GM10847 (cell line): ENCODE measurements at regions not wholly inside any gene's neighbourhood (a gene's known extent, or its start where the extent isn't known, plus 50 kb on each side); places are given as distances from the start of the nearest gene placed in this dataset.

ENCODE experiments used
- POLR2A ChIP-seq: IDR thresholded peaks from 2 replicates; pipeline ENCODE4 v1.6.1; 2011; ENCODE audit not compliant: insufficient read length; ENCODE audit errors: extremely low read depth

- TF ChIP-seq POLR2A = no peak
Observed at GRCh38 chr10:78279756-78280155, 246.1 kb downstream of the RPS24 start.

- no peak for TF ChIP-seq POLR2A
Observed at GRCh38 chr10:78280604-78281003, 246.9 kb downstream of the RPS24 start.

- TF ChIP-seq POLR2A = no peak
Observed at GRCh38 chr10:78281627-78282026, 248.0 kb downstream of the RPS24 start.

GRCh38 chr10:78283069-78283682 is 249.5 kb downstream of the RPS24 start:
- TF ChIP-seq POLR2A = no peak

- TF ChIP-seq POLR2A = no peak
Observed at GRCh38 chr10:78284381-78284780, 250.7 kb downstream of the RPS24 start.

GRCh38 chr10:78285226-78285625 is 251.6 kb downstream of the RPS24 start:
- TF ChIP-seq POLR2A = no peak

GRCh38 chr10:78286186-78286585 is 252.5 kb downstream of the RPS24 start:
- TF ChIP-seq POLR2A = no peak

GRCh38 chr10:78286668-78287067 is 253.0 kb downstream of the RPS24 start:
- TF ChIP-seq POLR2A = no peak

- no peak for TF ChIP-seq POLR2A
Observed at GRCh38 chr10:78287618-78288017, 254.0 kb downstream of the RPS24 start.

GRCh38 chr10:78288663-78289062 is 255.0 kb downstream of the RPS24 start:
- TF ChIP-seq POLR2A = no peak

GRCh38 chr10:78290131-78290750 is 256.6 kb downstream of the RPS24 start:
- TF ChIP-seq POLR2A = no peak

- no peak for TF ChIP-seq POLR2A
Observed at GRCh38 chr10:78291722-78292121, 258.1 kb downstream of the RPS24 start.

GRCh38 chr10:78292250-78292981 is 258.8 kb downstream of the RPS24 start:
- no peak for TF ChIP-seq POLR2A

GRCh38 chr10:78292982-78293865 is 259.6 kb downstream of the RPS24 start:
- TF ChIP-seq POLR2A = no peak

GRCh38 chr10:78295242-78295641 is 261.6 kb downstream of the RPS24 start:
- TF ChIP-seq POLR2A = no peak
